HPDE6-E6E7 (cell line): ENCODE measurements at regions not wholly inside any gene's neighbourhood (a gene's known extent, or its start where the extent isn't known, plus 50 kb on each side); places are given as distances from the start of the nearest gene placed in this dataset.

Experiments
- DNase-seq: peaks from one replicate; pipeline ENCODE4 v3.0.0; 2011; ENCODE audit warnings: missing footprints; ENCODE audit errors: extremely low spot score

DNA sequence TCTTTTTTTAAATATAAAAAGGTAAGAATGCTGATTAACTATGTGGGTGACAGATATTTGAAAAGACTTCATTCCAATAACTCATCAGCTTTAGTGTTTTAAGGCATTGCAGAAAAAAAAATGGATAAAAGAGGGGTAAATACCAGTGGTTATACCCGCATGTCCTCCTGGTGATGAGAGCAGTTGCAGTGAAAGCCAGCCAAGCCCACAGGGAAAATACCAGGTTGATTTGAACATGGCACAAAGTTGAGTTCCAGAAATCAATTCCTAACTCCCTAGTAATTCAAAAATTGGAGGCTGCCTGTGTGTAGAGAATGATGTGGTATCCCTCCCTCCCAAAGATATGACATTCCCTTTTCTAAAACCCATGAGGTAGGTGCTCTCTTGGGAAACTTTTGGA lies 453.2 kb upstream of the SOX9 start:
- DNase-seq = no peak

DNA sequence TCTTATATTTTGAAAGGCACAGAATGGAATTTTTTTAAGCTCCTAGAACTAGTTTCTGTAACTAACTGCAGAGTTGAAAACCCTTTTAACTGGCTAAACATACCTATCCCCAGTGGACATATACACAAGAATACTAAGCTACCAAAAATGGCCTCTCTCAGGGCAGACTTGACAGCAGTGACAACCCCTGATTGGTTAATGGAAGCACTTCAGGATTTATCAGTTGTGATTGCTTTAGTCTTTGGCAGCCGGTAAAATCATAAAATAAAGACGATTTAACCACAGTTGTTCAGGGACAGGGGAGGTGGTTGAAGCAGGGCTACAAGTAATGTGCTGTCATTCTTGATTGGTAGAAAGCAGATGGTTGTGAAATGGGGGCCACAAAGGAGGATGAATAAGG lies 452.0 kb upstream of the SOX9 start:
- no peak for DNase-seq

DNA sequence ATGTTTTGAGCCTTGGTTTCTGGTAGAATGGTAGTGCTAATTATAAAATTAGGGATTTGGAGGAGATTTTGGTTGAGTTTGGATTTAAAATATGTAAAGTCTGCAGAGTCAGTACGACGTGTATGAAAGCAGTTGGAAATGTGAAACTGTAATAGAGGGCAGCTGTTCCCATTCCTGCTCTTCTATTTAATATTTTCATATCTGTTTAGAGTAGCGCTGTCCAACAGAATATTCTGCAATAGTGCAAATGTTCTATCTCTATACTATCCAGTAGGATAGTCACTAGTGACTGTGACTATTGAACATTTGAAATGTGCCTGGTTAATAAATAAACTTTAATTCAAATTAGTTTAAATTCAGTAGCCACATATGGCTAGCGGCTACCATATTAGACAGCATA lies 443.4 kb upstream of the SOX9 start:
- no peak for DNase-seq

DNA sequence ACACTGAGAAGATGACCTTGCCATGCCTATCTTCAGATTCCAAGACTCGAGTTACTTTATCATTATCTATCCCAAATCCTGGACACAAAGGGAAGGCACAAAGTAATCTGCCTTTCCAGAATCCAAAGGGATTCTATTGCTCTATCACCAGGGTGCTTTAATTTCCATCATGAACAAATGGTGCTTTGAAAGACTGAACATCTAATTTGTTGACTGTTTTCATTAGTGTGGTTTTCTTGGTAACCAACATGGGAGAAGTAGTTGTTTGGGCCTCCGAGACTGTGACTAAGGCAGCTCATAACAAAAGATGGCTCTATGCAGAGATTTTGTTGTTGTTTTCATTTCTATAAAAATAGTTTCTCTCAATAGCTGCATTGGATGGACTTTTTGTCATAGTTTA lies 441.0 kb upstream of the SOX9 start:
- no peak for DNase-seq

DNA sequence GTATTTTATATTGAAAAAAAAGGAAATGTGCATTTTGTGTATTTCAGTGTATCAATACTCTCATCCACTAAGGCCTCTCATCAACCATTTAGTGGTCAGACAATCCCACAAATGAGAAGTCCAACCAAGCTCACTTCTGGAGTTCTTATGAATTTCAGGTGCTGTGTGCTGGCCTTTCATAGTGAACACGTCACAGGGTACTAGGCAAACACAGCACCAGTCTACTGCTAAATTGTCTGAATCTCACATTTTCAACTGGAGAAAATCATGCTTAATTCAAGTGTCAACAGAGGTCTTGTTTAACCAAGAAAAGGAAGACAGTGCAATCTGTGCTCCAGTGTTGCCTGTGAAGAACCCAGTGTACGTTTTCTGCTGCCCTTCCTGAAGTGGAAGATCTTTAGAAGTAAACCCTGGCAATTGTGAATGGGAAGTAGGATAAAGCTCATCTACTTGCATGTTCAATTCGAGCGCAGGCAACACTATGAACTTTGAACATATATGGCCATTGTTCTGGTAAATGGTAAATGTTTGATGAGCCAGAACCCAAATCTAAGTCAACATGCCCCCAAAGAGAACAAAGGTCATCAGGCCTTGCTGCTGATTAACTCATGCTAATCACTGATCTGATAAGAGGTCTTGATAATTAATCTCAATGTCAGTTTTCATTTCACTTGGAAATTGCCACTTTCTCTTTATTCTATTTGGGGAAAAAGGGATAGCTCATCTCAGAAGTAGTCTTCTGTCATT lies 439.2 kb upstream of the SOX9 start:
- no peak for DNase-seq

DNA sequence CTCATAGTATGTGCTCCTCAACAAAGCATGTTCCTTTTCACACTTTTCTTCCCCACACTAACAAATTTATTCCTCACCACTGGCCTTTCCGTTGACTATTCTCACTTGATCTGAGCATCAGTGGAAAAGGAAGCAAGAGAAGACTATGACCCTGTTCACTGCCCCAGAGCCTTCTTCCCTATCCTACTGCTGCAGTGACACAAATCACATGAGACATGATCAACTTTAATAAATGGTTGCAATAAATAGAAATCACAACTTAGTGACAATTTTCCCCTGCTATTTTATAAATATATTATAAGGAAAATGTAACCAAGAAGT lies 438.7 kb upstream of the SOX9 start:
- no peak for DNase-seq

DNA sequence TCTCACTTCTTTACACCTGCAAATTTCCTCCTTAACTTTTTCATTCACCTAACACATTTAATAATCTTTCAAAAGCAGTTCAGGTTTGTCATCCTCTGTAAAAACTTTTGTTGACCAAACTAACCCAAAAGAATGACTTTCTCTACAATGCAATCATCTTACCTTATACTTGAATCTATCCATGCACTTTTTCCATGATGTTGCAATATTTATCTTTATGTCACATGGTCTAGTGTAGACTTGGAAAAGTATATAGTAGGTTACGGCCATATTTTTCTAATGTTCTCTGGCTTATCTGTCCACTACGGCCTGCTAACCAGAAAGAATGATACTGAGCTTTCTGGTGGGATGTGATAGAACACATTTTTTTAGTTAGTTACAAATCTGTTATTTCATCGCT lies 431.0 kb upstream of the SOX9 start:
- DNase-seq = no peak

DNA sequence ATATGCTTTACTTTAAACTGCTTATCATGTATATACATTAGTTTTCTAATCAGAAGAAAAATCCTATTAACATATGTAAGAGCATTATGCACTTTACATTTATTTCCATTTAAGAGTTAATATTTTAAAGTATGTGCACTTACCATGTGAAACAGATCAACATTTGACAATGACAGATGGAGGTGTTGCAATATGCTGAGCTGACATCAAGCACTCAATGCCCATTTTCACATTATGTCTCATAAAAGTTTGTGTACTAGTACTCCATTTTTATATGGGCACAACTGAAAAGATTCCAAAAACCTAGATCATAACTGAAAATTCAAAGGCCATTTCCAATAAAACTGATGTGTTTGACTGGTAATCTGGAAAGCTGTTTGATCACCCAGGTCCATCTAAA lies 420.9 kb upstream of the SOX9 start:
- DNase-seq = no peak

DNA sequence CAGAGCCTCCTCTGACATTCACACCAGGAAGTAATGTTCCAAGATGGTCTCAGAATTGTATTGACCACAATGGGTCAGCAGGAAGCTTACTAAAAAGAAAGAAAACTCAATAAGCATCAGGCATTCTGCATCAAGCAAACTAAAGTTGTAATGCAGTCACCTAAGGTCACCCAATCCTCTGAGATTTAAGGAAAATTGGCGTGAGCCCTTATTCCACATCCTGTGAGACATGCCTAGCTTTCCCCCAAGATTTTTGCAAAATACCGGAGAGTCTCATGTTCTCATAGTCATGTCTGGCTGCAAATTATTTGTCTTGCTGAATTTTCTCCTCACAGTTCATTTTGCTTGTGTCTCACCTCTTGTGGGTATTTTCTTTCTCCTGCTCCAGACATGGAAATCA lies 417.1 kb upstream of the SOX9 start:
- DNase-seq = no peak

DNA sequence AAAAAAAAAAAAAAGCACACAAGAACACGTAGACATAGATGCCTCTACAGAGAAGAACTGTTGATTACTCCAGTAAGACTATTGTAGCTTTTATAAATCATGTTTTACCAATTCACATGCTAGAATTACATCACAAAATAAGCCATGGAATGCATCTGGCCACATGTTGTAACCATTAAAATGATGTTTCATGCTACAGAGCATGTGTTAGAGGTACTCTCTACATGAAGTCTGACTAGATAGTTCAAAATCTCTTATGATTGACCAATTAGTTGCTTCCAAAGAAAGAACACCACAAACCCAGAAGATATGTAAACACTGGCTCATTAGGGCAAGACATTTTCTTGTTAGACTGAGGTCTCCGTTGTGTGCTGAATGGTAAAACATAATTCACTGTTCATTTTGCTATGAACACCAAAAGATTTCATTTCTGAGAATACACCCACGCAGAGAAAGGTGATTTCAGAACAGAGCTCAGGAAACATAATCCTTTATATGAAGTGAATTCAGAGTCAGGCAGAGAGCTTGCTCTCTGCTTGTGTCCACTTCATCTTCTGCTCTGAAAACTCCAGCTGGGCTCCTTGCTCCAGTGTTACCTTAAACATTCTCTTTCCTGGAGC lies 411.4 kb upstream of the SOX9 start:
- no peak for DNase-seq

DNA sequence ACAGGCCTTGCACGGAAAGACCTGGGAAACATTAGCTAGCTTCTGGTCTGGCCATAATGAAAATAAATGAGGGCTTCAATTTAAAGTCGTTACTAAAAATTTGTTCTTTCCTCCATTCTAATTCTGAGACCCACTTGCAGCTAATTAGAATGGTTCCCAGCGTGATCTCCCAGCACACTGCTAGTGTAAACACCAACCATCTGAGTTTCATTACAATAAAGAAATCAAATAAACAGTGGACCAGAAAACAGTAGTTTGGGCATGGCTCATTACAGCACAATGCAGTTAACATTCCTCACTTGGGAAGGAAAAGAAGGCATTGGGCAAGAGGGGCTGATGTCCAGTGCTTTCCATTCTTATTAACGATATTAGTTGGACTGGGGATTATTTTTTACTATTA lies 410.9 kb upstream of the SOX9 start:
- no peak for DNase-seq

DNA sequence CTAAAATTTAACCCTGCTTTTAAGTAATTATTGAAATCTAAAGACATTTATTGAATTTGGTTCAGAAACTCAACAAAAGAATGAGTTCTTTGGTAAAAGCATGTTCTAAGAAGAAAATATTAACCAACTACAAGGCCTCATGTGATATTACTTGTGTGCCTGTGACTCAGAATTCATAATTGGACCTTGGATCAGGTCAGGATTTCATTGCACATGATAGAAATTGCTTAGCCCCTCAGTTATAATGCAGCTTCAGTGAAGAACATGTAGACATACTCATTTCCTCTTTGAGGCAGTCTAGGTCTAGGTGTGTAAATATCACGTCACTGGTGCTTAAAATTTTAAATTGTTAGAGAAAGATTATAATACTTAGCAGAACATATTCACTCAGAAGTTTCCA lies 410.0 kb upstream of the SOX9 start:
- no peak for DNase-seq

DNA sequence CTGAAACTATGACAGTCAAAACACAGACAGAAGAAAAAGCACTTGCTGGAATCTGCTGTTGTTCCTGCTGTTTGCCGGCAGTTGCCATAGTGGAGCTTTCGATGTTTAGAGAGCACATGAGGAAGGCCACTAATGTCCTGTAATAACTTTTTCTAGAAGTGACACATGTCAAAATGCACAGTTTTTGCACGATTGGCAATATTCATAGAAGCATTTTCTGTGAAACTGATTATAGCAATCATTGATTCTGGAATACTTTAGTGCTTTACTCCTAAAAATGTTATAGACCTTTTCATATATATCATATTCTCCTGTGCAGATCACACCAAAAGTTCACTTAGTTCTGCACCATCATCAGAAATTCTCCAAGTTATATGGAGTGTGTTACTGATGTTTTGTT lies 407.0 kb upstream of the SOX9 start:
- DNase-seq = no peak

DNA sequence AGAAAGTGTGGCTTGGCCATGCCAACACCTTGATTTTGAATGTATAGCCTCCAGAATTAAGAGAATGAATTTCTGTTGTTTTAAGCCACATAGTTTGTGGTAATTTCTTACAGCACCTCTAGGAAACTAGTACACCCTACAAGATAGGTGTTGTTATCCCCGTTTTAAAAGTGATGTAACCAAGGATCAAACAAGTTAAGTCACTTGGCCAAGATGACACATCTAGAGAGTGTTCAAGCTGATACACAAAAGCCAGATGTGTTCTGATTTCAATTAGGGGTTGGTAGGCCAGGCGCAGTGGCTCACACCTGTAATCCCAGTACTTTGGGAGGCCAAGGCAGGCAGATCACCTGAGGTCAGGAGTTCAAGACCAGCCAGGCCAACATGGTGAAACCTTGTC lies 396.5 kb upstream of the SOX9 start:
- DNase-seq = no peak

DNA sequence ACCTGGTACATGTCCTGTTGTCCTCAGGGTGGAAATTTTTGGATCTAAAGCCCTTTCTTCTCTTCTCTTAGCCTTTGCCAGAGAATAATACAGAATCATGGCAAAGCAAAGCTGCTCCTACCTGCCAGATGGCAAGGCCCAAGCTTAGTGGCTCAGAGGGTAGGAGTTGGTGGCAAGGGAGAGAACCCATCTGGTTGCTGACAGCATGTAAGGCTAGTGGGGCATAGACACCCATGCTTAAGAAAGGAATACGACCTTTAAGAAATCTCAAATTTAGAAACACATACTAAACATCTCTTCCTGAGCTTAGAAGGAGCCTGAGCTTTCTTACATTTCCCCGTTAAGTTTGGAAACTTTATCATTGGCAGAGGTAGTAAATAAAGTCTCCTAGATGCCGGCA lies 395.0 kb upstream of the SOX9 start:
- DNase-seq = no peak

DNA sequence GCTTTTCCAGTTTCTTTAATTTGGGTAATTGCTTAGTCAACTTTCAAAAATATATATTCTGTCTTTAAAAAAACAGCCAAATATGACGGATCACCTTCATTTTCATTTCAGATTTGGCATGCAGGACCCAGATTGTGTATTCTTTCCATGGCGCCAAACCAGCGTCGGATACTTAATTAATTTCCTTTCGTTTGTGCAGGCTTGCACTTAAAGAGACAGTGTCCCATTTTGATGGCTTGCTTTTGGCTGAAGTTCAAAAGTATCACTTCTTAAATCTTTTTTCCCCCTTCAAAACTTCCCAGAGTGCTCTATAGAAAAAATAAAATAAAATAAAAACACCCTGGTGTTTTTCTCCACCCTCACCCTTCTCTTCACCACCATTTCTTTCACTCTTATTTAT lies 394.5 kb upstream of the SOX9 start:
- no peak for DNase-seq

DNA sequence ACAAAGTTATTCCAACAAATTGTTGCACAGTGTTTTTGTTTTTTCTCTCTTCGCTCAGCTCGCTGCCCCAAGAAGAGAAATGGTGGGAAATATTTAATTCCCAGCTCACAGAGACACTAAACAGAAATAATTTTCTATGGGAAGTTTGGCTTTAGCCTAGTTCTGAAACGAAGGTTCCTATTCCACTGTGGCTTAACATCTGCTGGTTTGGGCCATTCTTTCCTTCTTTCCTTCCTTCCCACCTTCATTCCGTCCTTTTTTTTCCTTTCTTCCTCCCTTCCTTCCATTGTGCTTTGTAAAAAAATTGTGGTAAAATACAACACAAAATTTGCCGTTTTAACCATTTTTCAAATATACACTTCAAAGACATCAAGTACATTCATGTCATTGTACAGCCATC lies 393.5 kb upstream of the SOX9 start:
- DNase-seq = no peak

DNA sequence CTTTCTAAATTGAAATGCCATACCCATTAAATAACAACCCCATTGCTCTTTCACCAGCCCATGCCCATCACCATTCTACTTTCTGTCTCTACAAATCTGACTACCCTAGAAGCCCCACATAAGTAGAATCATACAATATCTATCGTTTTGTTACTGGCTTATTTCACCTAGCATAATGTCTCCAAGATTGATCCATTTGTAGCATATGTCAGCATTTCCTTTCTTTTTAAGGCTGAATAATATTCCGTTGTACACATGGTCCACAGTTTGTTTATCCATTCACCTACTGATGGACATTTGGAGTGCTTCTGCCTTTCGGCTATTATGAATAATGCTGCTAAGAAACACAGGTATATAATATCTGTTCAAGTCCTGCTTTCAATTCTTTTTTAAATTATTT lies 393.1 kb upstream of the SOX9 start:
- no peak for DNase-seq

DNA sequence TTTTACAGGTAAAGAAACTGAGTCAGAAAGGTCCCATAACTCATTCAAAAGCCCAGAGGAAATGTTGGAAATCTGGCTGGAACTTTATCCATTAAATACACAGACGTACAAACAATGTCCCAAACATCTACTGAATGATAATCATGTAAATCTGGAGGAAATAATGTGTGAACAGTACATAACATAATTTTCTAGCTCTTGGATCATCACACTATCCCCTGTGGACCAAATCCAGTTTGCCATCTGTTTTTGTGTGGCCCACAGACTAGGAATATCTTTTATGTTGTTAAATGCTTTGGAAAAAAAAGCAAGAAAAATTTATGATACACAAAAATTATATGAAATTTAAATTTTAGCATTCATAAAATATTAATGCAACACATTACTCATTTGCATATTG lies 389.9 kb upstream of the SOX9 start:
- no peak for DNase-seq

DNA sequence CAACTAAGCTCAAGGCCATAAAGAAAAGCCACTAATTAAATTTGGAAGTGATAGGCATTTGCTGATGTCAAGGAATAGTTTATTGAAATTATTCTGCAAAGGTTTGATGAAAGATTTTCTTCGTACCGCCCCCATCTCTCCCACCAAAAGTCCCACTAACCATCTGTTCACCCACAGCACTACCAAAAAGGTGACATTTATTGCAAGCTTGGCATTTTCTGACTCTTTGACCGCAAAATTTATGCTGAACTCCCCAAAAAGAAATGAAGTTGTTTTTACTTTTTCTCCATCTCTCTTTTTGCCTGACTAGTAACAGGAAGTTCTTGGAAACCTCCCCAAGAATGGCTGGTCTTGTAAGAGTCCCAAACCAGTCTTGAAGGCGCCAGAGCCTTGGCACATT lies 384.9 kb upstream of the SOX9 start:
- no peak for DNase-seq

DNA sequence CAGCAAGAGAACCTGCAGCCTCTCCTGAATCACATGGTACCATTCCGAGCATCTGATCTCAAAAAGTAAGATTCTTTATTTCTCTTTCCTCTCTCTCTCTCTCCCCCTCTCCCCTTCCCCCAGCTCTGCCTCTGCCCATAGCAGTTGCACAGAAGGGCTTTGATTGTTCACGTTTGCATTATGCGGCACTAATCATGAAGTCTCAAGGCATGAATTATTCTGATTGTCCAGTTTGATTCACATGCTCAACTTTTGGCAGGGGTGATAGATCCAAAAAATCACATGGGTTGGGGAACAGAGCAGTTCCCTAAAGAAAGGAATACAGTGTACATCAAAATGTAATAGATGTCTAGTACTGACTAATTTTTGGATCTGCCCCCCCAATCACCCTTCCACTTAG lies 380.0 kb upstream of the SOX9 start:
- no peak for DNase-seq

DNA sequence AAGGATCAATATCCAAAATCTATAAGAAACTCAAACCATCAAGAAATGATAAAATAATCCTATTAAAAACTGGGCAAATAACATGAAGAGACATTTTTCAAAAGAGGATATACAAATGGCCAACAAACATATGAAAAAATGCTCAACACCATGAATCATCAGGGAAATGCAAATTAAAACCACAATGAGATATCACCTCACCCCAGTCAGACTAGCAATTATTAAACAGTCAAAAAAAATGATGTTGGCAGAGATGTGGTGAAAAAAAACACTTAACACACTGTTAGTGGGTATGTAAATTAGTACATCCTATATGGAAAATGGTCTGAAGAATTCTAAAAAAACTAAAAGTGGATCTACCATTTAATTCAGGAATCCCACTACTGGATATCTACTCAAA lies 379.0 kb upstream of the SOX9 start:
- DNase-seq = no peak

DNA sequence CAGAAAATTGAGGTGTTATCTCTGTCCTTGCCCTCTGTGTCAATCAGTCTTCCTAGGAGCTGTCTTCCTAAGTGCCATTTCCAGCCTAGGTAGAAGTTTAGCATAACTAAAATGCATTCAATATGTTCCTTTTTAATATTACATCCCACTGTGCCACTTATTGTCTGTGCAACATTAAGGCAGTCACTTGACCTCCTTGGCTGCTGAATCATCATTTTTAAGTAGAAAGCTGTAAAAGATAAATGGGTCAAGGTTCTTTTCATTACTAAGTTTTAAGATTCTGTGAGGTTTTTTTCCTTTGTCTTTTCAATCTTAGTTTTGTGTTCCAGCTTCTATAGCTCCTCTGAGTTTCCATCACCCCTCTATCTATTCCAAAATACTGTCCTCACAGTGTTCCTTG lies 371.9 kb upstream of the SOX9 start:
- DNase-seq = no peak

DNA sequence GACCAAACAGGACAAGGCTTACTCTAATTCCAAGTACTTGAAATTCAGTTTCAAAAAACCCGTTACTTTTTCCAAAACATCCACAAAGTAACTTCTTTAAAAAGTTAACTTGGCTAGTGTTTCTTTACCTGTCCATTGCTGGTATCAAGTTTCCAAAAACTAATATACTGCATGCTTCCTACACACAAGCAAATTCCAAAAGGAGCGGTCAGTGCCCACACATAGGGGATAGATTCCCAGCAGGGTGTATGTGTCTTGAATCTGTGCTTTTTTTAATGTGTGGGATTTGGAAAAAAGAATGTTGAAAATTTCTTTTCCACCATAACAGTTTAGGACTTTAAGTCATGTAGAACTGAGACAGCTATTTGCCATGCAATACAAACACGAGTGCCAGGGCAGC lies 367.8 kb upstream of the SOX9 start:
- no peak for DNase-seq
